RCC 7860 (cell line): ENCODE measurements at regions not wholly inside any gene's neighbourhood (a gene's known extent, or its start where the extent isn't known, plus 50 kb on each side); places are given as distances from the start of the nearest gene placed in this dataset.

ENCODE experiments used
- DNase-seq: peaks from one replicate; pipeline ENCODE4 v3.0.0-alpha.2; 2015; ENCODE audit warnings: low spot score
- FAIRE-seq: peaks from 2 replicates; lab custom pipeline; 2012; peaks lifted over from hg19 to GRCh38; lab: Jason Lieb, UNC

DNA sequence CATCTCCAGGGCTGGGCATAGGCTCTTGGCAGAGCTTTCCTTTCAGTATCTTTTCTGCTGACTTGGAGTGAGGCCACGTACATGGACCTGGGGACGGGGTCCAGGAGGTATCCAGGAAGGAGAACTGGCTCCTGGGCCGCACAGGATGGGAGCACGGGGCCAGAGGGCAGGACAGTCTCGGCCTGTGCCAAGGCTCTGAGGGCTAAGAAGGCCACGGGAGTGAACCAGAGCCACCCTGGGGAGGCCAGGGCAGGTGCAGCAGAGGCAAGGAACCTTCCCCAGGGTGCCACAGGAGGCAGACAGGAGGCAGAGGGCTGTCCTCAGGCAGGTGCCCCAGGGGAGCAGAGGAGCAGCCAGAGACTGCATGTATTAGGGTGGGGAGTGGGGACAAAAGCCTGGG lies 50.3 kb downstream of the PLXNA1 start:
- FAIRE-seq: no peak
- no peak for DNase-seq

DNA sequence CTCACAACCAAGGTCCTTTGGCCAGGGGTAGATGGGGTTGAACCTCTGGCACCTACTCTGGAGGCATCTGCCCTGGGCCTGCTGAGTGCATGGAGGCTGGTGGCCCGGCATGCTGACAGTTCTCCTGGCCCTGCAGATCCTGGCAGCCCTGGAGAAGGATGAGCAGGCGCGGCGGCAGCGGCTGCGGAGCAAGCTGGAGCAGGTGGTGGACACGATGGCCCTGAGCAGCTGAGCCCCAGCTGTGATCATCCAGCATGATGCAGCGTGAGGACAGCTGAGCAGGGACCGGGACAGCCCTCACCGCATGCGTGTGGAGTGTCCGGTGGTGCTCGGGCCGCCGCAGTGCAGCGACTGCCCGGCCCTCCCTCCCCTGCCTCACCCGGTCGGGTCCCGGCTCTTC lies 50.9 kb downstream of the PLXNA1 start:
- DNase-seq: no peak
- FAIRE-seq: no peak

DNA sequence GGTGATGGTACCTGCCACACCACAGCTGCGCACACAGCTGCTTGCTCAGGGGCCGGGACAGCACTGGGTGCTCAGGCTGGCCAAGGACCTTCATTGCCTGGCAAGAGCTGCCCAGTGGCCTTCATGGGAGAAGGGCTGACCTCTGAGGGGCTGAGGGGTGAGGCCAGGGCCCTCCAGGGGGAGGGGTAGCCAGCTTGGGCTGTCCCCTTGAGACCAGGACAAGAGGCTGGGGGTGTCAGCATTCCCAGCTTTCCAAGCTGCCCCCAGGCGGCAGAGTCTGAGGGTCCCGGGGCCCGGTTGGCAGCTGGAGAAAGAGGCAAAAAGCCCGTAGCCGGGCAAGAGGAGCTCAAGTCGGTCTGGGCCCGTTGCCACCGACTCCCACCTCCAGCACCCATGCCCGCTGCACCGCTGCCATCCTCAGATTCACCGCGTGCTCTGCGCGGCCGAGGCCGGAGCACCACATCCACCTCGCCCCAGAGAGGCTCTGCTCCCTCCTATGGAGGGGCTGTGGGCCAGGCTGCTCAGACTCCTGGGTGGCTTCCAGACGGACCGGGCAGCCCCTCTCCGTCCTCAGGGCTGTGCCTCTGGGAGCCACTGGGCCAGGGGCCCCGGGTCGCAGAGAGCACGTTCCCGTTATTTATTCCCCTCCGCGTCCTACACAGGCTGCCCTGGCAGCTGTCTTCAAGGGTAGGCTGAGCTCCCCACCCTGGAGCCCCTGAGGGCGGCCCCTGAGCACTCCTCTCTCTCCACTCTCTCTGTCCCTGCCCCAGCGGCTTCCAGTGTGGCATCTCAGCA lies 51.5 kb downstream of the PLXNA1 start:
- FAIRE-seq: no peak

DNA sequence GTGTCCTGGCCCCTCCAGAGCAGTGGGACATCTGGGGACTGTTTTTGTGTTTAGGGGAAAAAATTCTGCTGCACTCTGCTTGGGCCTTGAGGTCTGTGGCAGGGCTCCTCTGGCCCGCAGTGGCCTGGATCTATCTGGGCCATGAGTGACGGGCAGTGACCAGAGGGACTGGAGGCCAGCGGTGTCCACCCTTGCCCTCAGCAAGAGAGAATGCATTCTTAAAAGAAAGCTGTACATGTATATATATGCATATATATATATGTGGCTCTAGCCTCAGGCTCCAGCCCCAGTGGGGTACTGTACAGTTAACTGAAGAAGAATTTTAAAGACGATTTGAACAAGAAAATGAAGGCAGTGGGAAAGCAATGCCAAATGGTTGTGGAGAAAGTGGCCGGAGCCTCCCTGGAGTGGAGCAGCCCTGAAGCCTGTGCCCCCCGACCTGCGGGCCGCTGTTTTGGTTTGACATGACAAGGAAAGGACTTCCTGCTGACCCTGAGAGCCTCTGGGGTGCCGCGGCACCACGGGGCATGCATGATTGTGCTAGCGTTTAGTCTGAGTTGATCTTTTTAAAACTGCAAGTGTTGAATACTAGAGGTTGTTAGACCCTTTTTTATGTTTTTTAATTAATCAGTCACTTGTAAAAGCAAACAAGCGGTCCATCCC lies 52.2 kb downstream of the PLXNA1 start:
- DNase-seq (no peak), FAIRE-seq (no peak)

More for the DNA sequence above, 51.5 kb downstream of the PLXNA1 start:
- DNase-seq: no peak

DNA sequence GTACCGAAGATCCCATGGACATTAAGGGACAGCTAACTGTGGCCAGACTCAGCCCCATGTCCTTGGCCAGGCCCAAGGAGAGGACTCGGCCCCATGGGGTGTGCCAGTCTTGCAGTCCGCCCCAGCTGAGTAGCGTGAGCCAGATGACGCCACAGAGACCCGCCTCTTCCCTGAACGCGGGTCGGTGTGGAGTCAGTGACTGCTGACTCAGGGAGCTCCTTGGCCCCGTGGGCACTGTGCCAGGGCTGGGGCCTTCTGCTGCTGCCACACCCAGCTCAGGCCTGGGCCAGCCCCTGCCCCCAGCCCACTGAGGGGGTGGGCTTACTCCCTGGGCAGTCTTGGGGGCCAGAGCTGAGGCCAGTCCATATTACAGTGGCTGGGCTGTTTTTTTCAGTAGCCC lies 52.8 kb downstream of the PLXNA1 start:
- DNase-seq (no peak), FAIRE-seq (no peak)

- DNase-seq: no peak
- FAIRE-seq: no peak
These were observed 53.5 kb downstream of the PLXNA1 start for GRCh38 chr3:127036209-127037020.

DNA sequence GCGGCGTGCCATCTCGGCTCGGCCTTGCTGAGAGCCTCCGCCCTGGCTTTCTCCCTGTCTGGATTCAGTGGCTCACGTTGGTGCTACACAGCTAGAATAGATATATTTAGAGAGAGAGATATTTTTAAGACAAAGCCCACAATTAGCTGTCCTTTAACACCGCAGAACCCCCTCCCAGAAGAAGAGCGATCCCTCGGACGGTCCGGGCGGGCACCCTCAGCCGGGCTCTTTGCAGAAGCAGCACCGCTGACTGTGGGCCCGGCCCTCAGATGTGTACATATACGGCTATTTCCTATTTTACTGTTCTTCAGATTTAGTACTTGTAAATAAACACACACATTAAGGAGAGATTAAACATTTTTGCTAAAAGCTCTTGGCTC lies 54.1 kb downstream of the PLXNA1 start:
- FAIRE-seq (no peak), DNase-seq (no peak)

GRCh38 chr3:127037418-127037841 lies 54.5 kb downstream of the PLXNA1 start:
- FAIRE-seq (no peak), DNase-seq (no peak)

DNA sequence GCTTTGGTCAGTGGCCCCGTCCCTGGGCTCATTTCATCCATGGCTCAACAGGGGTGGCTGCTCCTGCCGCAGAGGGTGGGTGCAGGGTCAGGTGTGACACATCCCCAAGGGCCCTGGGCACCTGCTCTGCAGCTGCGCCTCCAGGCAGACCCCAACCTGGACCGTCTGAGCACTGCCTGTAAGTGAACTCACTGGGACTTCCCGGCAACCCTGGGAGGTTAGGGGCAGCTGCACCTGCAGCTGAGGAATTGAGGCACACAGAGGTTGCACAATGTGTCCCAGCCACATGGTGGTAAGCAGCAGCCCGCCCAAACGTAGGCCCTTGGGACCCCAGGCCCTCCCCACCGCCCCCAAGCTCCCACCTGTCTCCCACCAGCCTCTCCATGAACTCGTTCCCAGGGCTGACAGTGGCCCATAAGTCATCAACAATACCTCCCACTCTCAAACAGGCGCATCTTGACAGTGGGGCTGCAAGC lies 55.1 kb downstream of the PLXNA1 start:
- no peak for DNase-seq
- no peak for FAIRE-seq

- no peak for DNase-seq
- no peak for FAIRE-seq
These were observed 55.6 kb downstream of the PLXNA1 start for GRCh38 chr3:127038466-127038865.

DNA sequence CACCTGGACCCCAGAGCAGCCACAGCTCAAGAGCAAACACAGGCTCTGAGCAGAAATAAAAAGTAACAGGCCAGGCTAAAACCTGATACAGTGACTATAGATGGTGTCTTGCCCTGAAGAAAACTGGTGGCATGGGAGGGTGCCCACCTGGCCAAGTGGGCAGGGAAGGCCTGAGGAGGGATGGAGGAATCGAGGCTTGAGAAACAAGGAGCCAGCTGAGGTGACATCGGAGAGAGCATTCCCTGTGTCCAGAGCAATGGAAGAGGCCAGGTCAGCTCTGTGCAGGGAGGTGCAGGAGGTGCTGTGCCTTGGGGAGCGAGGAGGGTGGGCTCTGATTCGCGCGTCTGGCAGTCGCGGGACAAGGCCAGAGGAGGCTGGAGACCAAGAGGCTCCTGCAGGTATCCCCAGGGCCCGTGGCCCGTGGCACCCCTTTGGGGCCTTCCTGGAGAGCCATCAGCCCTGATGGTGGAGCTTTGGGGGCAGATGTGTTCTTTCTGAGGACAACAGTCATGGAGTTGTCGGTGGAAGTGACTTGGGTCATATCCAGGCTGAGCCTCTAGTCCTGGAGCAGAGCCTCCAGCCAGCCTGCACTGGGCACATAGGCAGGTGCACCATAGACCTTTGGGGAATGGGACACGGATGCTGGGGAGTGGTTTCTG lies 56.1 kb downstream of the PLXNA1 start:
- no peak for FAIRE-seq
- DNase-seq: no peak

DNA sequence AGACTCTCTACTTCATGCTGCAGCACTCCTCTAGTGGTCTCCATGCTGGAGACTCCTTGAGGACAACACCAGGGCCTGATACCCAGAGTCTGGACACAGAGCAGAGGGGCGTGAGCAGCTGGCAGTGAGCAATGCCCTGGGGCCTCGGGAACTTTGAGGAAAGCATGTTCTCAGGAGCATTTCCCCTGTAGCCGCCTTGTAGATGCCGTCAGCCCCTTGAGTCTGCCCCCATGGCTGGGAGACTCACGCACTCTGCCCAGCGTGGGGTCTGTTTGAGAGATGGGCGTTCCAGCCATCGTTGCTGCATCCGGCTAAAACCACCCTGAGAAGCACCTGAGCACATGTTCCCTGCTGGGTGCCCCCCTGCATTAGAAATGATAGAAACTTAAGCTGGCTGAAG lies 56.8 kb downstream of the PLXNA1 start:
- FAIRE-seq: no peak
- DNase-seq: no peak

- no peak for FAIRE-seq
- no peak for DNase-seq
These were observed 57.3 kb downstream of the PLXNA1 start for GRCh38 chr3:127040216-127040615.

- no peak for DNase-seq
- no peak for FAIRE-seq
These were observed 58.4 kb downstream of the PLXNA1 start for GRCh38 chr3:127041264-127041820.

DNA sequence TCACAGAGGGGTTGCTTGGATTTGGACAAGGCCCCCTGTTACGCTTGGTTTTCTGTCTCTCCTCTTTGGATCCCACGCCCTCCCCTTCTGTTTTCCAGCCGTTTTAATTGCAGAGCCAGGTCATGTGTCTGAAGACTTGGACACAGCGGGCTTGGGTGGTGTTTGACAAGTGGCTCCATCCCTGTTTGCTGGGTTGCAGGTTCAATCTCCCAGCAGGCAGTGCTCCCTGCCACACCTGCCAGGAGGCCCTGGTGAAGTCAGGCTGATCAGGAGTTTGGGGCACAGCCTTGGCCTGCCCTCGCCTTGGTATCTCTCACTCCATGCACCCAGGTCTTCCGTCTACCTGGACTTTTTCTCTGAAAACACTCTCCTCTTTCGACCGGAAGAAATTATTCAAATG lies 59.0 kb downstream of the PLXNA1 start:
- FAIRE-seq (no peak), DNase-seq (no peak)

DNA sequence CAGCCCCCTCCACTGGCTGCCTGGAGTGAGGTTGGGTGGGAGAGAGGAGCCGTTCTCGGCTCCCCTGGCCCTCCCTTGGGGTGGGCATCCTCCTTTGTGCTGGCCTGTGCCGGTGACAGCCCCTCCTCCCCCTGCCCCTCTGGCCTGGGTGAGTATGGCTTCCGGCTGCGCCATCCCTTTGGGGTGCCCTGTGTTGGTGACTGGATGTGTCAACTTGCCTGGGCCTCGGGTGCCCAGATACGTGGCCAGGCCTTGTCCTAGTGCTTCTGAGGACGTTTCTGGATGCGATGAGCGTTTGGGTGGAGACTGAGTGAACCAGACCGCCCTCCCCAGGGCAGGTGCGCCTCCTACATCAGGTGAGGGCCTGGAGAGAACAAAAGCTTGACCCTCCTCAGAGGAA lies 59.7 kb downstream of the PLXNA1 start:
- DNase-seq (no peak), FAIRE-seq (no peak)

GRCh38 chr3:127043041-127043641 lies 60.2 kb downstream of the PLXNA1 start:
- FAIRE-seq (no peak), DNase-seq (no peak)

DNA sequence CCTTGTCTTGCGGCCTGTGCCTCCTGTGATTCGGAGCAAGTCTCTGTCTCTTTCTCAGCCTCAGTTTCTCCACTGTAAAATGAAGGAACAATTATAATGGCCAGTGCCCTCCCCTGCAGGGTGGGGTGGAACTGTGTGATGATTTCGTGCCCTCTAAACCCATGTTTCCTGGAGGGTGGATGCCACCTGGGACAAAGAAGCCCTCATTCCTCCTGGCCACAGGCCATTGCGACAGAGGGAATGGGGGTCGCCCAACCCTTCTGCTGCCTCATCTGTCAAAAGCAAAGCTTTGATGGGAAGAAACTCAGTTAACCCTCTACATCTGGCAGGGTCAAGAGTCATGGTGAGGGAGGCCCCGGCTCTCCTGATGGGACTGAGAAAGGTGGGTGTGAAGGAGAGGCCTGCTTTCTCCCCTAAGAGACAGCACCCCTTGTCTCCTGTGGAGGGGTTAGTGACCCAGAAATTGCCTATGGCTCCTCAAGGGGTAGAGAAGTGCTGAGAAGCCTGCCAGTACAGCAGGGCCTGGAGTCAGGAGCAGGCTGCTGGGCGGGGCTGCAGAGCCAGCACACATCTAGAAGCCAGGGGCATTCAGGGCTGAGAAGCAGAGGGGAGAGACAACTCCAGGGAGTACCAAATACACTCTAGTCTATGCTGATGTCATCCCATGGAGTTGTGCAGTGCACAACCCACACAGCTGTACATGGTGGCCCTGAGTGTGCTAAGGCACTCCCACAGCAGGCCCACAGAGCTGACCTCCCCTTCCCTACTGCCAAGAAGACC lies 61.0 kb downstream of the PLXNA1 start:
- no peak for FAIRE-seq
- no peak for DNase-seq

- FAIRE-seq (no peak), DNase-seq (no peak)
These were observed 62.1 kb downstream of the PLXNA1 start for GRCh38 chr3:127044996-127045395.
